DOHH2 (cell line): ENCODE measurements at regions not wholly inside any gene's neighbourhood (a gene's known extent, or its start where the extent isn't known, plus 50 kb on each side); places are given as distances from the start of the nearest gene placed in this dataset.

Experiments
- CTCF ChIP-seq: fragments of 200-600 bp; sonication (generic); IDR thresholded peaks from one replicate; pipeline ENCODE4 v1.5.1; 2014; ENCODE audit warnings: antibody characterized with exemption, mild to moderate bottlenecking, low read depth, low read length; ENCODE audit not compliant: poor library complexity, severe bottlenecking
- EZH2phosphoT487 ChIP-seq: fragments of 200-600 bp; sonication (generic); IDR thresholded peaks from 2 replicates; pipeline ENCODE4 v1.6.1; 2017; ENCODE audit warnings: borderline replicate concordance, mild to moderate bottlenecking, antibody characterized with exemption, low read length, moderate library complexity, mixed read lengths

GRCh38 chr2:186917866-186918265, 68.9 kb upstream of the ZSWIM2 start:
- TF ChIP-seq EZH2phosphoT487, result no peak
- no peak for TF ChIP-seq CTCF
